Upper lobe of left lung (tissue), 6 donors: ENCODE measurements at regions not wholly inside any gene's neighbourhood (a gene's known extent, or its start where the extent isn't known, plus 50 kb on each side); places are given as distances from the start of the nearest gene placed in this dataset.
"Not testable (repeated sequence)": the region's sequence is repeated elsewhere in the genome, so short reads cannot be mapped to it uniquely, and the experiment has no call there.

Experiments
- ATAC-seq, 2 donors: fragments of 200-7000 bp; cut with Tn5 transposase; one replicate each; pipeline ENCODE4 v1.9.1; 2022; ENCODE audit warnings: mild to moderate bottlenecking in 2 of 2, moderate library complexity in 2 of 2; ENCODE audit not compliant: low FRiP score in 2 of 2
- DNase-seq, 2 donors: peaks; one replicate each; pipeline ENCODE4 v3.0.0-alpha.2; 2019 to 2020
- H3K27ac ChIP-seq, 4 donors: fragments of 200-600 bp; sonication (generic); one replicate each; pipeline ENCODE4 v1.5.1; 2016 to 2019
- H3K27me3 ChIP-seq, 4 donors: fragments of 200-600 bp; sonication (generic); one replicate each; pipeline ENCODE4 v1.5.1; 2017 to 2019
- H3K36me3 ChIP-seq, 4 donors: fragments of 200-600 bp; sonication (generic); one replicate each; pipeline ENCODE4 v1.5.1; 2016 to 2019
- H3K4me1 ChIP-seq, 4 donors: fragments of 200-600 bp; sonication (generic); one replicate each; pipeline ENCODE4 v1.5.1; 2018 to 2019
- H3K4me3 ChIP-seq, 4 donors: fragments of 200-600 bp; sonication (generic); one replicate each; pipeline ENCODE4 v1.5.1; 2017 to 2019; ENCODE audit warnings: mild to moderate bottlenecking in 2 of 4, moderate library complexity in 1 of 4
- H3K9me3 ChIP-seq, 4 donors: fragments of 200-600 bp; sonication (generic); one replicate each; pipeline ENCODE4 v1.5.1; 2018 to 2019
- CTCF ChIP-seq, 6 experiments: fragments of 450-650 bp in 4 of 6; fragments of 200-600 bp in 2 of 6; sonication (generic) in 2 of 6; IDR thresholded peaks; one replicate each; pipeline ENCODE4 v1.5.1; 2016 to 2019; ENCODE audit warnings: antibody characterized with exemption in 6 of 6
- EP300 ChIP-seq, 4 donors: sonication (generic); formaldehyde crosslinking; IDR thresholded peaks; one replicate each; pipeline ENCODE4 v1.5.1; 2017; ENCODE audit warnings: antibody characterized with exemption in 4 of 4, control low read depth in 2 of 4
- POLR2A ChIP-seq, 4 donors: fragments of 450-650 bp; IDR thresholded peaks; one replicate each; pipeline ENCODE4 v1.5.1; 2016 to 2017; ENCODE audit warnings: antibody characterized with exemption in 4 of 4, mild to moderate bottlenecking in 2 of 4
- POLR2AphosphoS5 ChIP-seq, 2 donors: sonication (generic); formaldehyde crosslinking; IDR thresholded peaks; one replicate each; pipeline ENCODE4 v1.5.1; 2017; ENCODE audit warnings: antibody characterized with exemption in 2 of 2
- WGBS, 2 donors: methylation state at CpG; one replicate each; pipeline ENCODE4 v1.1.5; 2017 to 2018; 5-methylcytosine and 5-hydroxymethylcytosine counted together
- donor health status: DM: no; HTN: no; CAD: no; lungs with moderate emphysema.
- donor health status: DM: no; HTN: yes; CAD: no; lungs with severe emphysema.

GRCh38 chr4:146051223-146051622 is 112.6 kb upstream of the ZNF827 start:
- no peak for DNase-seq
- no peaks in the 10 kb centered on the region for H3K36me3 ChIP-seq
- no peaks in the 10 kb centered on the region for H3K4me1 ChIP-seq
- no peak overlapping the region for H3K4me3 ChIP-seq
- H3K9me3 ChIP-seq, result peaks cover 0 to 7% (median 0%) of the 10 kb centered on the region in 4 donors
- no peak for TF ChIP-seq CTCF (IDR thresholded peaks at IDR 0.05)
- TF ChIP-seq POLR2AphosphoS5 (IDR thresholded peaks at IDR 0.05), result no peak
- TF ChIP-seq POLR2A (IDR thresholded peaks at IDR 0.05), result no peak
- TF ChIP-seq EP300 (IDR thresholded peaks at IDR 0.05), result no peak
- no peak overlapping the region for H3K27ac ChIP-seq
- H3K27me3 ChIP-seq, result no peaks in the 10 kb centered on the region
- ATAC-seq, result no peak

- no peak for DNase-seq
- peaks cover 0 to 7% (median 0%) of the 10 kb centered on the region in 4 donors for H3K9me3 ChIP-seq
- no peaks in the 10 kb centered on the region for H3K27me3 ChIP-seq
- no peak overlapping the region for H3K4me3 ChIP-seq
- no peaks in the 10 kb centered on the region for H3K4me1 ChIP-seq
- H3K36me3 ChIP-seq, result no peaks in the 10 kb centered on the region
- TF ChIP-seq CTCF (IDR thresholded peaks at IDR 0.05) (no peak), POLR2A (IDR thresholded peaks at IDR 0.05) (no peak), POLR2AphosphoS5 (IDR thresholded peaks at IDR 0.05) (no peak), EP300 (IDR thresholded peaks at IDR 0.05) (no peak)
- ATAC-seq, result no peak
- 74 to 89% methylated on average over 4 of the region's 4 CpGs for WGBS, 2 donors
- no peak overlapping the region for H3K27ac ChIP-seq
Measured at GRCh38 chr4:146049802-146050201, 111.2 kb upstream of the ZNF827 start.

- DNase-seq, H3K27me3 ChIP-seq, H3K36me3 ChIP-seq, H3K9me3 ChIP-seq, H3K4me1 ChIP-seq, ATAC-seq, H3K27ac ChIP-seq, H3K4me3 ChIP-seq: not testable (repeated sequence)
- 74 to 77% methylated on average over 7 to 8 of the region's 8 CpGs for WGBS, 2 donors
Measured at GRCh38 chr4:146047768-146048167, 109.1 kb upstream of the ZNF827 start.

GRCh38 chr4:146041139-146042004 is 102.7 kb upstream of the ZNF827 start:
- Histone ChIP-seq H3K4me3 (no peak overlapping the region), H3K36me3 (no peaks in the 10 kb centered on the region), H3K9me3 (no peaks in the 10 kb centered on the region), H3K4me1 (no peaks in the 10 kb centered on the region), H3K27ac (no peak overlapping the region), H3K27me3 (no peaks in the 10 kb centered on the region)
- ATAC-seq (no peak), DNase-seq (no peak)
- 84 to 87% methylated on average over 3 of the region's 3 CpGs for WGBS, 2 donors
- no peak for TF ChIP-seq POLR2AphosphoS5 (IDR thresholded peaks at IDR 0.05)
- no peak for TF ChIP-seq POLR2A (IDR thresholded peaks at IDR 0.05)
- TF ChIP-seq CTCF (IDR thresholded peaks at IDR 0.05), result no peak
- TF ChIP-seq EP300 (IDR thresholded peaks at IDR 0.05), result no peak

GRCh38 chr4:146040623-146041022 is 102.0 kb upstream of the ZNF827 start:
- Histone ChIP-seq H3K36me3 (no peaks in the 10 kb centered on the region), H3K9me3 (no peaks in the 10 kb centered on the region), H3K27me3 (no peaks in the 10 kb centered on the region), H3K27ac (no peak overlapping the region), H3K4me3 (no peak overlapping the region), H3K4me1 (no peaks in the 10 kb centered on the region)
- no peak for DNase-seq
- WGBS, 2 donors, result 59 to 65% methylated on average over 1 of the region's 1 CpG
- no peak for TF ChIP-seq CTCF (IDR thresholded peaks at IDR 0.05)
- no peak for ATAC-seq
